ENCODE measurements at regions not wholly inside any gene's neighbourhood (a gene's known extent, or its start where the extent isn't known, plus 50 kb on each side); places are given as distances from the start of the nearest gene placed in this dataset.
"Not testable (repeated sequence)": the region's sequence is repeated elsewhere in the genome, so short reads cannot be mapped to it uniquely, and the experiment has no call there.

DNA sequence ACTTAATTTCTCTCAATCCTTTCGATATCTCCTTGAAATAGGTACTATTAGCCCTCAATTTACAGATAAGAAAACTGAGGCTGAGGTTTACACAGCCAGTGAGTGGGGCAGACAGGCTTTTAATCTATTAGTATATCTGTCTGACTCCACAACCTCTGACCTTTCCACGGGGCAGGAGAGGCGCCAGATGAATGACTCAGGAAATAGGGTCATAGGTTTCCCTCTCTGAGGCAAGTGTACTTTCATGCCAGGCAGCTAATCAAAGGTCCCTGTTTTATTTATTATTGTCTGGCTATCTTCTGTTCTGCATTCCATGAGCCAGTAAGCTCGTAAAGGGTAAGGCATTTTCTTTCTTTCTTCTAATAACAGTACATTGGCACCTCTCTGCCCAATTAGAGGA lies 79.6 kb upstream of the KLF4 start:
- DNase-seq (ENCODE audit: low read depth): no peak

DNA sequence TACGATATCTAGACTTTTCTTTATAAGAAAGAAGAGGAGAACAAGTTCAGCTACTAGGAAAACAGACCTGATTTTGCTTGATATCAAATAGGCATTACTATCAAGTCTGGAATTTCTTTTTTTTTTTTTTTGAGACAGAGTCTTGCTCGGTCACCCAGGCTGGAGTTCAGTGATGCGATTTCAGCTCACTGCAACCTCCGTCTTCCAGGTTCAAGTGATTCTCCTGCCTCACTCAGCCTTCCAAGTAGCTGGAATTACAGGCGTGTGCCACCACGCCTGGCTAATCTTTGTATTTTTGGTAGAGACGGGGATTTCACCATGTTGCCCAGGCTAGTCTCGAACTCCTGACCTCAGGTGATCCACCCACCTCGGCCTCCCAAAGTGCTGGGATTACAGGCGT lies 78.8 kb upstream of the KLF4 start:
- DNase-seq (ENCODE audit: low read depth): not testable (repeated sequence)

DNA sequence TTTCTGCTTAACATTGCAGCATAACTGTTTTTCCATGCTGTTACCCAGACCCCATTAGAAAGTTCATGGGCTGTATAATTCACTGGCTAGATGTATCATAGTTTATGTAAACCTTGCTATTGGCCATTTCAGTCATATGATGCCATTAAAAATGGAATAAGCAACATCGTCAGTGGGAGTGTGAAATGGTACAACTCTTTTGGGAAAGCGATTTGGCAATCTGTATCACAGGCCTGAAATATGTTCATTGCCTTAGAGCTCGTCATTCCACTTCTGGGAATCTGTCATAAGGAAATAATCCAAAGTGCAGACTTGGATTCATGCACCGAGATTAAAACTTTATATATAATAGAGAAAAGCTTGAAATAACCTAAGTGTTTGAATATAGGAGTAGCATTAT lies 77.9 kb upstream of the KLF4 start:
- no peak for DNase-seq (ENCODE audit: low read depth)

DNA sequence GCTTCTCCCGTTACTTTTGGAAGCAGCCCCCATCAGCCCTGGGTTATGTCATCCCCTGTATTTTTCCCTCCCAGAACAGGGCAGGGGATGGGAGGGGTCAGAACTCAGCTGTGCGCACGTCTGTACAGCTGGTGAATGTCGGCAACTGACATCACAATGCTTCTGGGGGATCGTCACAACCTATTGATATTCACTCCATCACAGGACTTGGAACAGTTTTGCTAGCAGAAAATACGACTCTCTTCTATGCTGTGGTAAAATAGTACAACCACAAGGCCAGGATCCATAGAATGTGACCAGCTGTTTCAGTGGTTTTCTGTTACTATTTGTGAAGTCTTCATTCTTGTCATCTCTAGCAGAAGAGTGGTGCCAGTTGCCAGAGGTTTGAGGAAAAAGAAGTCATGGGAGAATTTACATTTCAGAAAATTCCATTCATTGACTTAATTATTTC lies 77.1 kb upstream of the KLF4 start:
- no peak for DNase-seq (ENCODE audit: low read depth)

DNA sequence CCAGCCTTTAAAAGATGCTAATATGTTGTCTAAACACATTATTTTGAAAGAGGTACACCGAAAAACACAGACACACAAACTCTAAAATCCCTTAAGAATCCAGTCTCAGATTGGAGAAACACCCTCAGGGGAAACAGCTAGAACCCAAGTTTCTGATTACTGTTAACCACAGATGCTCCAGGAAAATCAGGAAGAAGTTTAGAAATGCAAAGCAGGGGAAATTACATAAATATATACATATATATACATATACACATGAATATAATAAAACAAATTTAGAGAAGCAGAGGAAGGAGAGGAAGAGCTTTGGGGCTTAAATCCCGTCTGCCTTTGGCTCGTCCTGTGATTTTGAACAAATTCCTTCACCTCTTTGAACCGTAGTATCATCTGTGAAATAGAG lies 73.2 kb upstream of the KLF4 start:
- DNase-seq (ENCODE audit: low read depth): no peak

DNA sequence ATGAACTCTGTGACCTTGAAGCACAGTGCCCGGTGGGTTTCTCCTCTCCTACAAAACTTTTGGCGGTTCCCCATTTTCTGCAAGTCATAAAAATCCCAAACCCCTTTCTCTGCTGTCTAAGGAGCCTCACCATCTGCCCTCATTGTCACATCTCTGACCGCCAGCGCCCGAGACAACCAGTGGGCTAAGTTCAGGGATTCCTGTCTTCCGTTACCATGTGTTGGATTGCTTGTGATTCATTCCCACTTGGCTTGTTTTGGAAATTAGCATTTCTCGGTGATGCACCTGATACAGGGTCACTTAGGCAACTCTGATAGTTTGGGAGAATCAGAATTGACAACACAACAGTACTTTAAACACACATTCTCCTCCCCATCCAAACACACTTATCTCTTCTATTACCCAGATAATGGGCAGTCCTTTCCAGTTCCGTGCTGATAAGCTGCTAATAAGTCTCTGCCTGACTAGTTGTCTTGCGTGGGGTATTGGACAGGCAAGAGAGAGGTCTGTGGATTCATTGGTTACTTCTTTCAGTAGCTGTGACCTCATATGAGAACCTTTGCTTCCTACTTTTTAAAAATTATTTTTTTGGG lies 70.0 kb upstream of the KLF4 start:
- no peak for DNase-seq (ENCODE audit: low read depth)

DNA sequence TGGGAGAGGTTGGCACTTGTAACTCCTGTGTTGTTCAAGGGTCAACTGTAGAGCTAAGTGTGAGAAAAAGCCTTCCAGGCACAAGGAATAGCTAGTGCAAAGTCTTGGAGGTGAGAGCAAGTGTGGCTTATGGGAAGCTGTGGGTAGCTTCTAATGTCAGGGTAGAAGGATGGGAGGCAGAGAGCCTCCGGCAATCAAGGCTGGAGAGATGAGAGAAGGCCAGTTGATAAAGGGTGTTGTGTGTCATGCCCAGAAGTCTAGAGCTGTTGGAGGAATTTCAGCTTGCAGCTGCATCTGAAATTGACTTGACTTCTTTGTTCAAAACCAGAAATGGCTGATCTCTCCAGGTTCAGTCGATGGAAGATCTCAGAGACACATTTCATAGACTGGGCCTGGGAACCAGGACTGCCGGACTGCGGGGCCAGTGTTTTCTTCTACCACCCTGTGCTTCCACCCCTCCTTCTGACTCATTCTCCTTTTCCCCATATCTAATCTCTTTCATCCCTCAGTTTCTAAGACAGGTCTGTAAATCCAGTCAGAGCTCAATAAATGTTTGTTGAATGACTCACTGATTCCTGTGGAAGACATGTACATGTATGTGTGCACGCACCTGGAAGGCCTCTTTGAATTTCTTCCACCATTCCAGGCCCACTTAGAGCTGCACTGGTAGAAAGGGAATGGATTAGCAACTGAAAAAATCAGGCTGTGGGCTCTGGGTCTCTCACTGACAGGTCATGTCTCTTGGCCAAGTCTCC lies 67.8 kb upstream of the KLF4 start:
- no peak for DNase-seq (ENCODE audit: low read depth)

DNA sequence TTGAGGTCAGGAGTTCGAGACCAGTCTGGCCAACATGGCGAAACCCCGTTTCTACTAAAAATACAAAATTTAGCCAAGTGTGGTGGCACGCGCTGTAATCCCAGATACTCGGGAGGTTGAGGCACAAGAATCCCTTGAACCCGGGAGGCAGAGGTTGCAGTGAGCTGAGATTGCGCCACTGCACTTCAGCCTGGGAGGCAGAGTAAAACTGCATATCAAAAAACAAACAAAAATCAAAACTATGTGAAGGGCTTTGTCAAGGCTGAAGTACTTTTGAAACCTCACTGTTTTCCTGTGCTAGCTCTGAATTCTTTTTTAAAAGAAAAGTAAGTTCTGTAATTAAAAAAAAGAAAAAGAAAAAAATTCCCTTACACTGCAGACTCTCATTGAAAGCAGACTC lies 65.1 kb upstream of the KLF4 start:
- DNase-seq (ENCODE audit: low read depth): no peak

DNA sequence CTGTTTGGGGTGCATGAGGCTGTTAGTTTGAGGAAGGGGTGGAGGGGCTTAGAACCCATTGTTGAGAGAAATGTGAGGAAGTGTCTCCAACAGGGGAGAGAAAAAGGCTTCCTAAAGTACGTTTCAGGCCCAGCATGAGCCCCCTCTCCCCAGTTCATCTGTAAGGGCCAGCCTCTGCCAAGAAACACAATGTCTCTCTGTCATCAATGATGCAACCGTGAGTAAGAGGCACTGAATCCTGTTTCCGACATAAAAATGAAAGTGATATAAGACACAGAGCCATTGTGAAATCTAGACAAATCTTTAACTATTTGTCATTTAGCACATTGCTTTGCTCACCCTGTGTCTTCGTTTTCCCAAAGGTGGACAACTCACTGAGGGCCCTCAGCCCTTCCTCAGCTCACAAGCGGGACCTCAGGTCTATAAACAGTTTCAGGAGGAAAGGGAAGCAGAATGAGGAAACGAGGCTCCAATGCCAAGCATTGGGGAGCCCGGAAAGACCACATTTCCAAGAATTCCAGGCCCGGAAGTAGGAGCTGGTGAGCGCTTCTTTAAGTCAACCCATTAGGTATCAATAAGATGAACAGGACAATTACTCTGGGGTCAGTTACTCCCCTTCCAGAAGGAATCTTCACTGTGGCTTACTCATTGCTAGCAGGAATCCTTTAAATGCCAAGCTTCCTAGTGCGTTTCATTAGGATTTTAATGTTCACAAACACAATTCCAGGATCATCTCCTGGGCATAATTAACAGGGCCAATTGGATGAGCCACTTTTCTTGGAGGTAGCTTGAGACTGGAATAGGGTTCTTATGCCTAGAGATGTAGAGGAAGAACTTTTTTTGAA lies 59.0 kb upstream of the KLF4 start:
- DNase-seq (ENCODE audit: low read depth): no peak

DNA sequence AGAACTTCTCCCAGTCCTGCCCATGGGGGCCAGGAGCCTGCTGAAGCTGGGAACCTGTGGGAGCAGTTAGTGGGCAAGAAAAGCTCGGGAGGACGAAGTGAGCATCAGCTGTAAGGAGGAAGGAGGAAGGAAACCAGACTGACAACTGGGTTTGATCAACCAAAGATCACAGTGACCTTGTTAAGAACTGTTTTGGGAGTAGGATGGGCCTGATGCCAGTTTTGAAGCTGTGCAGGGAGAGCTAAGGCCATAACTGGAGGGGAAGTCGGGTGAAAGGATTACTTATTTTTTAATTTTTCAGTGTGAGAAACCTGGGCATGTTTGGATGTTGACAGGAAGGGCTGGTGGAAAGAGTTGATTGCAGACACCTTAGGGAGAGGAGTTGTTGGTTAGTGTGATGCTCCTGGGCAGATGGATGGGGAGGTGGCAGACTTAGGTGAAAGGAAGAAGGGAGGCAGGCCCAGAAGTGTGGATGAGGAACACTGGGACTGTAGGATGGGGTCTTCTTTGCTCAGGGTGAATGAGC lies 58.3 kb upstream of the KLF4 start:
- no peak for DNase-seq (ENCODE audit: low read depth)

DNA sequence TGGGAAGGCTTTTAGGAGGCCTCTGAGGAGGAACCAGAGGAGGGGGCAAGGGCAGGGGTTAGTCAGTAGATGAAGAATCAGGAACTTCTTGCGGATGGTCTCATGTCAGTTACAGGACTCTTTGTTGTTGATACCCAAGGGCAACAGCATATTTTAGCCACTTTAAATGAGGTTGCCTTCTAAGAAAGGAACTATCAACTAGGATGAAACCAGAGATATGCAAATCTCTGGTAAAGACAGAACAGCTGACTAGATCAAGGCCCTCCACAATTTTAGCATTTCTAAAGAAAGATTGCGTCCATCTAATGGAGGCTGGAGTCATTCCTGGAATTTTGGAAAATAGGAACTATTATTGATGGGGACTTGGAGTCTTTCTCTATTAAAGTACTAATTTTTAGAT lies 57.7 kb upstream of the KLF4 start:
- no peak for DNase-seq (ENCODE audit: low read depth)

DNA sequence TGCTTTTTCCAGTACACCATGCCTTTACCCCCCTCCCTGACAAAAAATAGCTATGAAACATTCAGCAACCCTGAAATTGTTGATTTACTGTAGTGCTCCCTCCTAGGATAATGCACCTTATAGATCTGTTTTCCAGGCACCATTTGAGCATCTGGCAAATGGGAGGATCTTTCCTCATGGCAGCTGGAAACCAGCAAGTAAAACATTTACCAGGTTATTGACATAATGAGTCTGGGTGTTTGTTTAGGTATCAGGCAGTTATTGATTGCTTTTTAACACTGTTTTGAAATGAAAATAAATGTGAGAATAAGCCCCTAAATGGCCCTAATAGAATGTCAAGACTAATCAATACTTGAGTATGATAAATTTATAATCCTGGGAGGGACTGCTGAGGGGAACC lies 57.3 kb upstream of the KLF4 start:
- DNase-seq (ENCODE audit: low read depth): no peak

DNA sequence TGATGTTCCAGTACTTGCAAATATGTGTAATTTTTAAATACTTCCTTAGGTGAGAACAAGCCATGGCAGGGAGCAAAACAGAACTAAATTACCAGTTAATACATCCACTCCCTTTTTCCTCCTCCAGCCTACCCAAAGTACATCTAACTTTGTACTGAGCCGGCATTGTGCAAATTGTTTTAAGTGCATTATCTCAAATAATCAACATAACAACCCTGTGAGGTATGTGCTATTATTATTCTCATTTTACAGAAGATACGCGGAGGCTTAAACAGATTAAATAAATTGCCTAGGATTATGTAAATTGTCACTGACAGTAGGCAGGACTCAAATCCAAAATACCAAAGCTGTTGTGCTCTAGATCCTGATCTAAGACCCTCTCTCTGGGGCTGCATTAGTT lies 55.5 kb upstream of the KLF4 start:
- DNase-seq (ENCODE audit: low read depth): no peak

DNA sequence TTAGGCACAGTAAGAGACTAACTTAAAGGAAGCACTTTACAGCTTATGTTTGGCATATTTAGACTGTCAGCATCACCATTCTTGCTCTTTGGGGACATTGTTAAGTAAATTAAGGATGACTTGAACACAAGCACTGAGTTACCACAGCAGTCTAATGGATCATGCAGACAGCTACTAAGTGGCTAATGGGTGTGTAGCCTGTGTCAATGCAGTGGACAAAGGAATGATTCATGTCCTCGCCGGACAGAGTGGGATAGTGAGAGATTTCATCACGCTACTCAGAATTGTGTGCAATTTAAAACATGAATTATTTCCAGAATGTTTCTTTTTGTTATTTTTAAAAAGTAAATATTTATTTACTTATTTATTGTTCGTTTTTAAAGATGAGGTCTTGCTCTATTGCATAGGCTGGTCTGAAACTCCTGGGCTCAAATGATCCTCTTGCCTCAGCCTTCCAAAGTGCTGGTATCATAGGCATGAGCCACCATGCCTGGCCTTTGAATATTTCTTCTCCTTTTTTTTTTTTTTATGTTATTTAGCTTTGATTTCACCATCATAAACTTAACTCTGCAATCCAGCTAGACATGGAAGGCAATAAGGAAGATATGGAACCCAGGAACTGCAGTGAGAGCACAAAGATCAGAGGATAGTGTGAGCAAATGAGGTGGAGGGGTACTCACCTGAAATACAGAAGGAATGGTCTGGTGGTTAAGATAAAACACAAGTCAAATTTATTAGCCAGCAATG lies 53.0 kb upstream of the KLF4 start:
- no peak for DNase-seq (ENCODE audit: low read depth)

DNA sequence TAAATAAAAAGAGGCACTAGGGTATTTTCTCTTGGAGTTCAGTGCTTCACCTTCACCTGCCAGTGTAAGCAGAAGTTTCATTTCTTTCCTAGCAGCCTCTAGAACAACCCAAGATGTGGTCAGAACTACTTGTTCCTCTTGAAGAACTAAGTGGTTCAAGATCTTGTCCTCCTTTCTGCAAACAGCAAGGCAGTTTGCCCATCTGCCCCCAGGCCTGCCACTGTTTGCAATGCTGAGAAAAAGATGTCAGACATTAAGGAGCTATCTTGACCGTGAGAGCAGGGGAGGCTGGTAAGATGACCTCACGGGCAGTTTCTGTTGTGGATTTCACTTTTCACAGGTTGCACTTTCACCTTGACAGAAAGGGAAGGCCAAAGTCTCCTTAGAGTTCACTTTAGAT lies 52.0 kb upstream of the KLF4 start:
- no peak for DNase-seq (ENCODE audit: low read depth)

DNA sequence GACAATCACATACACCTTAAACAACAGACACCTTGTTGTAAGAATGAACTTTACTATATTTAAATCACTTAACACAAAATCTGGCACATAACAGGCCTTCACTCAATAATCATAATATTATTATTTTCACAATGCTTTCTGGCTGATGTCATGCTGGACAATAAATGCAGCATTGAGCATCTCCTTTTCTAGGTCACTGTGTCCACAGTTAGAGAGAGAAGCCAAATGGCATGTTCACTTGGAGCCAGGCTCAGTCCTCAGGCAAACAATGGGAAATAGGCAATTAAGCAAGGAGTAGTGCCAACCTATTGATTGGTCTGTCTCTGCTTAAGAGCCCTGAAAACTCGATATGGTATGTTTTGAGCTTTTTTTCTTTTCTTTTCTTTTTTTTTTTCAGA lies 50.6 kb upstream of the KLF4 start:
- no peak for DNase-seq (ENCODE audit: low read depth)

DNA sequence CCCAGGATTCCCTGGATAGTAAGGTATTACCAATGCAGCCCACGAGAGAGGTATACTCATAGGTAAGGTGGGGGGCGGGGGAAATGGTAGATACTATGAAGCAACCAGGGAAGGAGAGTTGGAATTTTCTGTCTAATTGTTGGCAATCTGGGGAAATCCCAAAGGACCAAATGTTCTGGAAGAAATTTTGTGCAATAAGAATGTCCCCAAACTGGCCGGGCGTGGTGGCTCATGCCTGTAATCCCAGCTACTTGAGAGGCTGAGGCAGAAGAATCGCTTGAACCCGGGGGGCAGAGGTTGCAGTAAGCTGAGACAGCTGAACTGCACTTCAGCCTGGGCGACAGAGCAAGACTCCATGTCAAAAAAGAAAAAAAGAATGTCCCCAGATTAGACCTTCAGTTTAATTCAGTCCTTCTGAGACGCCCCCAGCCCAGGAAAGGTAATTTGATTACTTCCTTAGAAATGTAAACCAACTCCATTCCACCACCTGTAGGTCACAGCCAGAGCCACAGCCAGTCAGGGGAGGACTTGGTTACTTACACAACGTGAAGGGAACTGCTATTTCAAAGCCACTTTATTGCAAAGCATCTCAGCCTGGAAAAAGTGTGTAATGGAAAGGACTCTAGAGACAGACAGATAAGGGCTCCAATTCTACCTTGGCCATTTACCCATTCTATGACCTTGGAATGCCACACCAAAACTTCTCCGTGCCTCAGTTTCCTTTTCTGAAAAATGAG lies 50.0 kb upstream of the KLF4 start:
- DNase-seq (ENCODE audit: low read depth): no peak
